B cell (primary cell): ENCODE measurements at regions not wholly inside any gene's neighbourhood (a gene's known extent, or its start where the extent isn't known, plus 50 kb on each side); places are given as distances from the start of the nearest gene placed in this dataset.

Experiments
- ATAC-seq: fragments of 200-7000 bp; cut with Tn5 transposase; one replicate; pipeline ENCODE4 v1.10.0; 2021; ENCODE audit warnings: low read depth, mild to moderate bottlenecking, moderate number of reproducible peaks, moderate library complexity
- CTCF ChIA-PET: fragments of 350-600 bp; sonication (Branson Sonifier 250); formaldehyde crosslinking; loops from one replicate; lab custom pipeline; 2021; ENCODE audit warnings: antibody characterized with exemption, inconsistent platforms; lab: Charles Lee
- POLR2A ChIA-PET: fragments of 350-600 bp; sonication (Branson Sonifier 250); formaldehyde crosslinking; loops from one replicate; lab custom pipeline; 2021; ENCODE audit warnings: antibody characterized with exemption; lab: Charles Lee
- DNase-seq: peaks from one replicate; pipeline ENCODE4 v3.0.0; 2013
- H2AFZ ChIP-seq: 2 replicates; pipeline ENCODE4 v1.6.1; 2012; ENCODE audit warnings: mild to moderate bottlenecking, low read depth, low read length; ENCODE audit not compliant: insufficient read depth, poor library complexity, severe bottlenecking
- H3K27ac ChIP-seq, 2 donors: 1 replicate in 1 of 2; 2 replicates in 1 of 2; pipeline ENCODE4 v1.5.1; 2012 to 2013; ENCODE audit warnings: low read length in 2 of 2, mild to moderate bottlenecking in 2 of 2, moderate library complexity in 1 of 2
- H3K27me3 ChIP-seq, 4 experiments: fragments of 200-600 bp in 1 of 4; sonication (generic) in 1 of 4; replicated peaks in 1 of 4; 1 replicate in 2 of 4; 2 replicates in 2 of 4; pipeline versions ENCODE4 v1.6.1 to v1.7.0; 2013 to 2016; ENCODE audit warnings: low read length in 3 of 4, mild to moderate bottlenecking in 2 of 4, mixed read lengths in 1 of 4, moderate library complexity in 1 of 4; ENCODE audit not compliant: insufficient read depth in 4 of 4, control insufficient read depth in 3 of 4; ENCODE audit errors: control extremely low read depth in 1 of 4
- H3K36me3 ChIP-seq, 2 experiments: replicated peaks in 1 of 2; 1 replicate in 1 of 2; 2 replicates in 1 of 2; pipeline versions ENCODE4 v1.6.1 to v1.7.1; 2013; ENCODE audit warnings: low read length in 1 of 2; ENCODE audit not compliant: insufficient read depth in 2 of 2, control insufficient read depth in 1 of 2; ENCODE audit errors: control extremely low read depth in 1 of 2, extremely low read depth in 1 of 2
- H3K4me1 ChIP-seq, 2 donors: fragments of 200-600 bp in 1 of 2; sonication (generic) in 1 of 2; 1 replicate in 1 of 2; 2 replicates in 1 of 2; pipeline versions ENCODE4 v1.5.1 to v1.6.1; 2013 to 2017; ENCODE audit warnings: low read length in 2 of 2; ENCODE audit not compliant: control insufficient read depth in 2 of 2, insufficient read depth in 2 of 2
- H3K4me2 ChIP-seq: replicated peaks from 2 replicates; pipeline ENCODE3; 2012; ENCODE audit warnings: mild to moderate bottlenecking, low read depth, low read length; ENCODE audit not compliant: poor library complexity, severe bottlenecking
- H3K4me3 ChIP-seq, 5 experiments: fragments of 200-600 bp in 1 of 5; sonication (generic) in 1 of 5; 1 replicate in 3 of 5; 2 replicates in 2 of 5; pipeline versions ENCODE4 v1.5.1 to v1.7.0; 2011 to 2016; ENCODE audit warnings: low read length in 4 of 5, mild to moderate bottlenecking in 4 of 5, low read depth in 2 of 5, control low read depth in 1 of 5, moderate library complexity in 1 of 5; ENCODE audit not compliant: insufficient read depth in 1 of 5; ENCODE audit errors: control extremely low read depth in 1 of 5, extremely low read depth in 1 of 5
- H3K79me2 ChIP-seq: fragments of 200-600 bp; sonication (generic); one replicate; pipeline ENCODE4 v1.6.0; 2016; ENCODE audit warnings: low read length; ENCODE audit not compliant: control insufficient read depth, insufficient read depth
- H3K9ac ChIP-seq: fragments of 200-600 bp; sonication (generic); 2 replicates; pipeline ENCODE4 v1.6.1; 2017; ENCODE audit warnings: mild to moderate bottlenecking, low read length, moderate library complexity
- H3K9me3 ChIP-seq, 3 donors: one replicate each; pipeline versions ENCODE4 v1.6.1 to v1.7.1; 2013; ENCODE audit warnings: low read length in 2 of 3; ENCODE audit not compliant: control insufficient read depth in 2 of 3, insufficient read depth in 1 of 3; ENCODE audit errors: control extremely low read depth in 1 of 3
- H4K20me1 ChIP-seq: 2 replicates; pipeline ENCODE4 v1.6.0; 2012; ENCODE audit warnings: mild to moderate bottlenecking, low read length; ENCODE audit not compliant: insufficient read depth, control insufficient read depth, poor library complexity, severe bottlenecking
- H3K27ac Mint-ChIP-seq: one replicate; pipeline ENCODE4 v1.8.0; 2021; ENCODE audit warnings: mixed read lengths
- H3K27me3 Mint-ChIP-seq: one replicate; pipeline ENCODE4 v1.8.0; 2021; ENCODE audit warnings: mixed read lengths
- H3K4me1 Mint-ChIP-seq: one replicate; pipeline ENCODE4 v1.8.0; 2021; ENCODE audit warnings: mixed read lengths
- H3K4me3 Mint-ChIP-seq: one replicate; pipeline ENCODE4 v1.8.0; 2021; ENCODE audit warnings: mixed read lengths
- H3K9me3 Mint-ChIP-seq: one replicate; pipeline ENCODE4 v1.8.0; 2022; ENCODE audit warnings: mixed read lengths; ENCODE audit not compliant: insufficient read depth
- EZH2 ChIP-seq: IDR thresholded peaks from 2 replicates; pipeline ENCODE4 v1.6.1; 2012; ENCODE audit warnings: borderline replicate concordance, low read depth, mild to moderate bottlenecking, moderate library complexity, low read length; ENCODE audit not compliant: insufficient read depth, poor library complexity, severe bottlenecking
- WGBS: methylation state at CpG from one replicate; pipeline ENCODE4 v1.1.5; 2013; ENCODE audit warnings: missing lambda C conversion rate; ENCODE audit not compliant: insufficient coverage; 5-methylcytosine and 5-hydroxymethylcytosine counted together
- intact Hi-C: fragments of 100-400 bp; cut with micrococcal nuclease; formaldehyde crosslinking; loops from one replicate; pipeline ENCODE4 v1.10.0; 2022
- TF ChIP-seq, protein P1 (sequence below): fragments of 200-600 bp; IDR thresholded peaks from one replicate; pipeline ENCODE4 v1.8.0; 2022; ENCODE audit warnings: antibody characterized with exemption, mild to moderate bottlenecking

DNA sequence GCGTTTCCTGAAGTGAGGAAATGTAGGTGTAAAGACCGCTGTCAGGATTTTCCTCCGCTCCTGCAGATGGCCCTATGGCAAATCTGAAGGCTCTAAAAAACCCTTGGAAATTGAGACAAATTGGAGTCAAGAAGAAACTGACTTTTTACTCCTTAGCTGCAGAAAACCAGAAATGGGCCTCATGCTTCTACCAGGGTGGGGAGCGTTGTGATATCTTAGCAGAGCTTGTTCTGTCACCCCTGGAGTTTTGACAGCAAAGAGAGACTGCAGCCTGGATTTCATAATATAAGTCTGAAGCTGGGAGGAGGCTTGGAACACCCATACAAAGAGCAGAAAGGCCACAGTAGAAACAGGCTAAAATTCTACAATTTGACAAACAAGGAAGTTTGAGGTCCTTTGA lies 283.0 kb upstream of the PLSCR5 start:
- no peak overlapping the region for H3K27ac Mint-ChIP-seq
- intact Hi-C loops = no loop called here
- no peak overlapping the region for H3K4me2 ChIP-seq
- WGBS = 88% methylated on average over 1 of the region's 4 CpGs
- H3K27me3 ChIP-seq = no peaks in the 10 kb centered on the region
- H2AFZ ChIP-seq = no peak overlapping the region
- ChIA-PET POLR2A (no interaction called here), CTCF (no interaction called here)
- H3K9me3 Mint-ChIP-seq = peaks cover 3% of the 10 kb centered on the region
- no peak overlapping the region for H3K27ac ChIP-seq
- H3K4me3 Mint-ChIP-seq = no peak overlapping the region
- no peaks in the 10 kb centered on the region for H3K4me1 Mint-ChIP-seq
- no peaks in the 10 kb centered on the region for H3K36me3 ChIP-seq
- H3K4me1 ChIP-seq = no peaks in the 10 kb centered on the region
- H3K9me3 ChIP-seq = no peaks in the 10 kb centered on the region
- no peaks in the 10 kb centered on the region for H3K27me3 Mint-ChIP-seq
- no peaks in the 10 kb centered on the region for H3K79me2 ChIP-seq
- no peak for ATAC-seq
- no peak for DNase-seq
- no peaks in the 10 kb centered on the region for H4K20me1 ChIP-seq
- no peak overlapping the region for H3K9ac ChIP-seq
- H3K4me3 ChIP-seq = no peak overlapping the region
- TF ChIP-seq EZH2 = no peak

DNA sequence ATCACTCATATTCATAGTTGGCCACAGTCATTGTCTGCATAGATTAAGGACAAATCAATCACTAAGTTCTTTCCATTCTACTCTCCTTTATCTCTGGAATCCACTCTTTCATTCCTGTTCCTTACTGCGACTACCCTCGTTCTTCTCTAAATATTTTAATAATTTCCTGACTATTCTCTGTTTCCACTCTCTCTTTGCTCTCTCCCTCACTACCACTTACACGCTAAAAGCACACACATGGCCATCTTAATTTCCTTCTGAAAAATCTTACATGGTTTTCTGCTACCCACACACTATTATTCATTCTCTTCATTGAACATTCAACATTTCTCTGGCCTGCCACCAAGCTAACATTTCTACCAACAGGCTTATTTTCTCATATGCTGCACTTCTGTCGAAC lies 279.6 kb upstream of the PLSCR5 start:
- CTCF ChIA-PET = no interaction called here
- Histone ChIP-seq H3K4me1 (no peaks in the 10 kb centered on the region), H3K79me2 (no peaks in the 10 kb centered on the region), H3K9ac (no peak overlapping the region), H2AFZ (no peak overlapping the region), H4K20me1 (no peaks in the 10 kb centered on the region), H3K27me3 (no peaks in the 10 kb centered on the region), H3K27ac (no peak overlapping the region), H3K4me3 (no peak overlapping the region), H3K9me3 (no peaks in the 10 kb centered on the region), H3K36me3 (no peaks in the 10 kb centered on the region), H3K4me2 (no peak overlapping the region)
- TF ChIP-seq, protein P1, sequence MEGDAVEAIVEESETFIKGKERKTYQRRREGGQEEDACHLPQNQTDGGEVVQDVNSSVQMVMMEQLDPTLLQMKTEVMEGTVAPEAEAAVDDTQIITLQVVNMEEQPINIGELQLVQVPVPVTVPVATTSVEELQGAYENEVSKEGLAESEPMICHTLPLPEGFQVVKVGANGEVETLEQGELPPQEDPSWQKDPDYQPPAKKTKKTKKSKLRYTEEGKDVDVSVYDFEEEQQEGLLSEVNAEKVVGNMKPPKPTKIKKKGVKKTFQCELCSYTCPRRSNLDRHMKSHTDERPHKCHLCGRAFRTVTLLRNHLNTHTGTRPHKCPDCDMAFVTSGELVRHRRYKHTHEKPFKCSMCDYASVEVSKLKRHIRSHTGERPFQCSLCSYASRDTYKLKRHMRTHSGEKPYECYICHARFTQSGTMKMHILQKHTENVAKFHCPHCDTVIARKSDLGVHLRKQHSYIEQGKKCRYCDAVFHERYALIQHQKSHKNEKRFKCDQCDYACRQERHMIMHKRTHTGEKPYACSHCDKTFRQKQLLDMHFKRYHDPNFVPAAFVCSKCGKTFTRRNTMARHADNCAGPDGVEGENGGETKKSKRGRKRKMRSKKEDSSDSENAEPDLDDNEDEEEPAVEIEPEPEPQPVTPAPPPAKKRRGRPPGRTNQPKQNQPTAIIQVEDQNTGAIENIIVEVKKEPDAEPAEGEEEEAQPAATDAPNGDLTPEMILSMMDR = no peak
- no peak for TF ChIP-seq EZH2
- no peak for DNase-seq
- Mint-ChIP-seq H3K27ac (no peak overlapping the region), H3K27me3 (no peaks in the 10 kb centered on the region), H3K4me1 (no peaks in the 10 kb centered on the region), H3K9me3 (no peaks in the 10 kb centered on the region), H3K4me3 (no peak overlapping the region)
- POLR2A ChIA-PET = no interaction called here
- no peak for ATAC-seq
- intact Hi-C loops = no loop called here
- WGBS = 94% methylated on average over 4 of the region's 4 CpGs
